ENCODE measurements at regions not wholly inside any gene's neighbourhood (a gene's known extent, or its start where the extent isn't known, plus 50 kb on each side); places are given as distances from the start of the nearest gene placed in this dataset.
"Not testable (repeated sequence)": the region's sequence is repeated elsewhere in the genome, so short reads cannot be mapped to it uniquely, and the experiment has no call there.

DNA sequence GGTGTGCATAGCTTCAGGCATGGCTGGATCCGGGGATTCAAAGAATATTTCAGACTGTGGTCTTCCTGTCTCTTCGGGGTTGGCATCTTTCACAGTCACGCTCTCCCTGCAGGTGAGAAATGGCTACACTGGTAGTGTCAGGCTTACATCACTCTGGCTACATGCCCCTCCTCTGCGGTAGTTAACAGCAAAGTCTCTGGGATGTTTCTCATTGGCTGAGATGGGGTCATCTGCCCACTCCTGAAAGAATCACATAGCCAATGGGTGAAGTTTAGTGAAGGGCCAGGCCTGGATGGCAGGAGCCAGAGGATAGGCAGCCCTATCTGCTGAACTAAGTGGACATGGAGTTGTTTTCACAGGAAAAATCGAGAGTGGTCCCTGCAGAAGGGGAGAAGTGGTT is 356.5 kb downstream of the MATN1 start:
- intact Hi-C loops (cut with micrococcal nuclease): no loop called here

DNA sequence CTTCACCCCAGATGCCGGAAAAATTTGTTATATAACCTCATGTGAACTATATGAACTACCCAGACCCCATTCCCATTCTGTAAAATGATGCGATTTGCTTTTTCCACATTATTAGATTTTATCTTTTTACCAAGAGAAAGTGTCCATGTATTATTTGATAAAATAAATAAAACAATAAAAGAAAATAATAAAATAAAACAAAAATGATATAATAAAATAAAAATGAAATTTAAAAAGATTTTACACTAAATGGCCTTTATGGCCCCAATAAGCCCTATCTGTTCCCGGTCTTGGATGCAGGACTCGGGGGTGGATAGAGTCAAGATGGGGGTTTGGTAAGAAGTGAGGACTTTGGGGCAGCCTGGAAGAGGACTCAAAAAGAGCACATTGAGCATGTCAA is 357.2 kb downstream of the MATN1 start:
- intact Hi-C loops (cut with micrococcal nuclease): no loop called here

DNA sequence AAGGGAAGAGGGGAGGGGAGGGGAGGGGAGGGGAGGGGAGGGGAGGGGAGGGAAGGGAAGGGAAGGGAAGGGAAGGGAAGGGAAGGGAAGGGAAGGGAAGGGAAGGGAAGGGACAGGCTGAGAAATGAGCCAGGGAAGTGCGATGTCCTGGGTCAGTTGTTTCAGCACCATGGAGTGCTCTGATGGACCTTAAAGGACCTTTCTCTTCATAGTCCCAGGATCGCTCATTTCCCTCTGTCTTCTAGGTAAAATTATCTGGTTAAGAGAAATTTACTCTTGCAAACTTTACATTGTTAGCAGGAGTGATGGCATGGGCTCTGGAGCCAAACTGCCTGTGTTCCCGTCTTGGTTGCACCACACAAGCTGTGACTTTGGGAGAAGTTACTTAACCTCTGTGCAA is 357.8 kb downstream of the MATN1 start:
- intact Hi-C loops (cut with micrococcal nuclease): no loop called here

DNA sequence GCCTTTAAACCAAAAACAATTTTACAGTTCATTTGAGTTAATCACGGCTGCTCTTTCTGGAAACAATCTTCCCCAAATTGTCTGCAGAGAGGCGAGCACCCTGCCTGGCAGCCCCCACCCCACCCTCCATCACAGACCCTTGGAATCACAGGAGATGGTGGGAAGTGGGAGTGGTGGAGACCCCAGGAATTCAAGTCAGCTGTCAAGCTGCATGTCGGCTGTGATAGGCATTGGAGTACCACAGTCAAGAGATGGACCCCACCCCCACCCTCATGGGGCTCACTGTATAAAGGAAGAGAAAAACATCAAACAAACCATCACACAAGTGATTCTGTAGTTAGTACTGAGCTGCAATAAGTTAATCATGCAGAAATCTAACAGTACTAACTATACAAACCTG is 360.4 kb downstream of the MATN1 start:
- intact Hi-C loops (cut with micrococcal nuclease): no loop called here

DNA sequence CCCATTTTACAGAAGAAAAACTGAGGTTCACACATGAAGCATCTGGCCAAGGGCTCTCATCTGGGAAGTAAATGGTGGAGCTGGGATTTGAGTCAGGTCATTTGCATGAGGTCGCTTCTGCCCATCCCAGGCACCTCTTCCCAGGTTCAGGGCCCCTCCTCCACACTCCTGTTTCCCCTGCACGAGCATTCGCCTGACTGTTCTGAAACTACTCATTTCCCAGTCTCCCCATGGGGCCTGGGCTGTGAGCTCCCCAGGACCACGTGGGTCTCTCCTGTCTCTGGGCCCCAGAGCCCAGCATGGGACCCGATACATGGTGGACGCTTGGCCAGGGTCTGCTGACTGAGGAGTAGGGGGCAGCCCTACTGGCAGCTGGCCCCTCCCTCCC is 360.8 kb downstream of the MATN1 start:
- intact Hi-C loops (cut with micrococcal nuclease): no loop called here

DNA sequence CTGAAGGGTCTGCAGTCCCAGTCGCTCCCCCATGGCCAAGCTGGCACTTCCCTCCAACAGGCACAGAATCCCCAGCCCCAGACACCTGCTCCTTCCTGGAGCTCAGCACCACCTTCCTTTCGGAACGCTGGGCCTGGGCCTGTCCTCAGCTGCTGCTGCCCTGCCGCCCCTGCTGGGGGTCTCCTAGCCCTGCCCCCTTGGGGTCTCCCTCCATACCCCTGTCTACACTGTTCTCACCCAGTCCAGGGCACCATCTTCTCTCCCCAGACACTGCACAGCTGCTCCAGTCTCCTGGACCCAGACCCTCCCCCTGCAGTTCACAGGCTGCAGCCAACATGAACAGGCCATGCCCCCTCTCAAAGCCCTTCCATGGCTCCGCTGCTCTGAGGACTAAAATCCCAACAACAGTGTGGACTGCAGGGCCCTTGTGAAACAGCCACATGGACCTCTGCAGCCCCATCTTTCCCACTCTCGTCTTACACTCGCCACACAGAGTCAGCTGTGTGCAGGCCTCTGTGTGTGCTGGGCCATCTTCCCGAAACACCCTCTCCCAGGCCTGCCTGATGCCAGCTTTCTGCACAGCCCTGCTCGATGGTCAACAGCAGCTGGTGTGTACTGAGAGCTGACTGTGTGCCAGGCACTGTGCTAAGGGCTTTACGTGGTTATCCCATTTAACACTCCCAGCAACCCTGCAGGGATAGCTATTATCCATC is 361.3 kb downstream of the MATN1 start:
- intact Hi-C loops (cut with micrococcal nuclease): not testable (repeated sequence)

DNA sequence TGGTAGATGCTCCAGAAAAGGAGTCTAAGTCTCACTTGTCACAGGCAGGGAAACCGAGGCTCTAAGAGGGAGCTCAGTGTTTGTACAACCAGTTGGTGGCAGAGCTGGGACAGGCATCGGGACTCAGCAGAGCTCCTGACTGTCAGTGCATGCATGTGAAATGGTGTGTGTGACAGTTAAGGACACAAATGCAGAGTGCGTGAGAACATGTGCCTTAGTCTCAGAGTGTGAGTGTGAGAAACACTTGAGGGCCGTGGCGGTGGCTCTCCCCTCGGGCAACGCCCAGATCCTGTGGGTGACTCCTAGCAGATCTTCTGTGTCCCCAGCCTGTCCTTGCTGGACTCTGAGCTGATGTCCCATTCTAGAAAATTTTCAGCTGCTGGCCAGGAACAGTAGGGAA is 362.6 kb downstream of the MATN1 start:
- intact Hi-C loops (cut with micrococcal nuclease): no loop called here

DNA sequence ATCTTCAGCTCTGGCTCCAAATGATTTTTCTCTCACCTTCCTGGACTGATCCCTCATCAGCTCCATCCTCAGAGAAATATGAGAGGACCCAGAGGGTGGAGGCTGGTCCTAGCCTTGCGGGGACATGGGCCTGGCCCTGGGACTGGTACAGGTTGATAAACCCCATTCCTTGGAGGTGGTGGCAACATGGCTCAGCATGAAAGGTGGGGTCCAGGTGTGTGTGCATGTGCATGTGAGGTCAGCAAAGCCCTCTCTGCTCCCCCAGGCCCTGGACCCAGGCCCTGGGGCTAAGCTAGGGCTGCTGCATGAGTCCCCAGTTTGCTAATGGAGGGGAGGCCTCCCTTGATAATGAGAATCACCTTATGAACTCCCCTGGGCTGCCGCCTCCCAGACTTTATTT is 363.1 kb downstream of the MATN1 start:
- intact Hi-C loops (cut with micrococcal nuclease): no loop called here

DNA sequence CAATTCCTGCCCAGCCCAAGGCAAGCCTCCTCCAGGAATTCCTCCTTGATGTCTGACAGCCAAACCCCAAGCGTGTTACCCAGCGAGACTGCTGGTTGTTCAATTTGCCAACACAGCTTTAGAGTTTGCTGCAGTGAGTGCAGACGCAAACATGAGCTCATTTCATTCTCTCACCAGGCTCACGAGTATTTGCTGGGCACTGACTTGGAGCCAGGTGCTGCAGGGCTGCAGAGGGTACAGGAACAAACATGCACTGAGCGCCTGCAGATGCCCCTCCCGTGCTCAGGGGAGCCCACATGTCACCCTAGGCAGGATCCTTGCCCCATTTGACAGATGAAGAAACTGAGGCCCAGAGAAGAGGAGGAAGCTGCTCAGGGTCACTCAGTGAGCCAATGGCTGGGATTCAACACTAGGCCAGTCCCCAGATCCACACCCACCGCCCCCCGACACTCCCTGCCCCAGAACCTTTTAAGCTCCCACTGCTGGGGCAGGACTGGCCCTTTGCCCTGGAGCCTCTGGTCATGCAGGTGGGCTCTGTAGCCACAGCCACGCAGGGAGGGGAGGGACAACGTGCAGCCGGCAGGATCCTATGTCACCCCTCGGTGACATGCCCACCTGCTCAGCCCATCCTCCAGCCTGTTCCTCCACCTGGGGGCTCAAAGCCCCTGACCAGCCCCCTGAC is 363.7 kb downstream of the MATN1 start:
- intact Hi-C loops (cut with micrococcal nuclease): no loop called here

DNA sequence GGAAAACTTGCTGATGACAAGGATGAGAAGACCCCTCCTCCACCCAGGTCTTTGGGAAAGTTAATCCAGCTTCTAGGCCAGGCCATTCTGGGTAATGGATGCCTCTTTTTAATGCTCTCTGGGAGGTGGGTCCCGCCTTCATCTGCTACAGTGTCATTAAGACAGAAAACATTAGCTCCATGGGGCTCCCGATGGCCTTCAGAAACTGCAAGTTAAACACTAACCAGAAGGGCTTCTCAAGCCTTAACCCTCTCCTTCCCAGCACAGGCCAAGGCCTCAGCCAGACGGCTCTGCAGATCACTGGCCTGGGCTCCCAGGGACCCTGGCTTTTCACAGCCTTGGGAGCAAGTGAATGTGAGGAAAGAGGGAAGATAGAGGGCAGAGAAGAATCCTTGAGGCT is 364.9 kb downstream of the MATN1 start:
- intact Hi-C loops (cut with micrococcal nuclease): no loop called here

DNA sequence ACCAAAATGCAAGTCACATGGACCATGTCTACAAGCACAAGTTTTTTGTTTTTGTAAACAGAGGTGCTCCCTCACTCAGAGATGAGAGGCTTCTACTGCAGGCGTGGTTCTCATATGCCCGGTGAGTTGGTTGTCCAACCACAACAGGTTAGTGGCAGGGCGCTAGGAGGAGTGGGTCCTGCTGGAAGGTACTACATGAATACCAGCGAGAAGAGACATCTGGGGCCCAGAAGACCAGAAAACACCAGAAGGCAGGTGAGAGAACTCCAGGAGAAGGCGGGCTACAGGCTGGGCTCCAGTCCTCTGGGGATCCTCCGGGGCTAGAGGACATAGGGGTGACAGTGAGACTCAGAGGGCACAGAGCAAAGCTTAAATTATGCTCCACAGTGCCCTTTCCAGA is 366.5 kb downstream of the MATN1 start:
- intact Hi-C loops (cut with micrococcal nuclease): no loop called here

DNA sequence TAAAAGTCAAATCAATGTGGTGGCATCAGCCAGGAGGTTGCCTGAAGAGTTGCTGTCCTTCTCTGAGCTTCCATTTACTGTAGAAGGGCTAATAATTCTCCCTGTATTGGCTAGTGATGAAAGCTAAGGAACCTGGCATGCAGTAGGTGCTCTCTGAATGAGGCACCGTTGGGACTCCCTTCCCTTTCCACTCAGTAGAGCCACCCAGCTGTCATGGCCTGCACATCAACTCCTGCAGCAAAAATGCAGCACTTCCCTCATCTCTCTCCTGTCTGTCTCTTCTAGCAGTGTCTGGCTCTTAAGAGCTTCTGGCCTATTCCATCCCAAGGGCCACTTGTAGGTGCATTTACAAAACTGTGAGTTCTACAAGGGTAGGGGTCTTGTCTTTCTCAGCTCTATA is 369.0 kb downstream of the MATN1 start:
- intact Hi-C loops (cut with micrococcal nuclease): no loop called here

DNA sequence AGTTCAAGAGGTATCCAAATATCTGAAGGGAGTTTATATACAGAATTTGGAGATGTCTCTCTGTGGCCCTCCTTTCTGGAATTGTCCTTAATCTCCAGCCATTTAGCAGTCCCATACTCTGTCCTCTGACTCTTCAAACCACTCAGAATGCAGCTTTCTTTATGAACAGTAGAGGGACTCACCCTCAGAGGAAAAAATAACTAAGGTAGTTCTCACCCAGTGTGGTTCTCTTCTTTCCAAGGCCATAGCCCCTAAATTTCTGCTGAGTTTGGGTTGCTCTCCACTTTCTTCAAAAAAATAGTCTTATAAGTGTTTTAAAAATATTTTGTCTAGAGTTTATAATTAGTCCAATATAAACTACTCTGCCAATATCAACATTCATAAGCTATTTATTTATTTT is 369.7 kb downstream of the MATN1 start:
- intact Hi-C loops (cut with micrococcal nuclease): no loop called here

DNA sequence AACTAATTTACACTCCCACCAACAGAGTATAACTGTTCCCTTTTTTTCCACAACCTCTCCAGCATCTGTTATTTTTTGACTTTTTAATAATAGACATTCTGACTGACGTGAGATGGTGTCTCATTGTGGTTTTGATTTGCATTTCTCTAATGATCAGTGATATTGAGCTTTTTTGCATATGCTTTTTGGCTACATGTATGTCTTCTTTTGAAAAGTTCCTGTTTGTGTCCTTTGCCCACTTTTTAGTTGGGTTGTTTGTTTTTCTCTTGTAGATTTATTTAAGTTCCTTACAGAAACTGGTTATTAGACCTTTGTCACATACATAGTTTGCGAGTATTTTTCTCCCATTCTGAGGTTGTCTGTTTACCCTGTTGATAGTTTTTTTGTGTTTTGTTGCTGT is 375.2 kb downstream of the MATN1 start:
- intact Hi-C loops (cut with micrococcal nuclease): no loop called here

DNA sequence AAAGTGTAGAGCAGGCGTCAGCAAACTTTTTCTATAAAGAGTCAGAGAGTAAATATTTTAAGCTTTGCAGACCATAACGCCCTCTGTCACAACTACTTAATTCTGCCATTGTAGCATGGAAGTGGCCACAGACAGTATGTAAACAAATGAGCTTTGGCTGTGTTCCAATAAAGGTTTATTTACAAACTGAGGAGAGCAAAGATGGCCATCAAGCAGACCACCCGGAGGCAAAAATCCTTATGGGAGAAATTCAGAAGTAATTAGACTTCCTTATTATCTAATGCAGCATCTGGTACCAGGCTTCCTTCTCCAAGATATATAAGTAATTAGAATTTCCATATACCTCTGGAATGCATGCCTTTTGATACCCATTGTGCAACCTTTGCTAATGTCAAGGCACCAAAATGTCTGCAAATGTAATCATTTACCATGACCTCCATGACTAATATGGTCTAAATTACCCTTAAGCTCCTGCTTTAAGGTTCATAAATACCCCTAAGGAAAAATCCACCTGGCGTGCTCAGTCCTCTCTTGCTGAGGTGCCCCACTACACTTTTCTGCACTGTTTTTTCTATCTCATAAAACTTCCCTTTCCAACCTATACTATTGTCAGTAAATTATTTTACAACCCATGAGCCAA is 377.8 kb downstream of the MATN1 start:
- intact Hi-C loops (cut with micrococcal nuclease): no loop called here

DNA sequence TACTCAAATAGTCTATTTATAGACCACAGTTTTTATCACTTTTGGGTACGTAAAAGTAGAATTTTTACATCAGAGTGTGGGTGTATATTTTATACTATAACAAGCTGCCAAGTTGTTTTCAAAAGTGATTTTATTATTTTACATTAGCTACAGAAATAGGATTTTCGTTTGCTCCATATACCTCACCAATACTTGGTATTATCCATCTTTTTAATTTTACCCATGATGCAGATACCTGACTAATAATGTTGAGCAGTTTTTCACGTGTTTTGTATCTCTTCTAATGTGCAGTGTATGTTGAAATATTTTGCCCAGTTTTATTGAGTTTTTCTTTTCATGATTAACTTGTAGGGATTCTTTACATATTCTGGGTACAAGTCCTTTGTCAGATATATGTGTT is 379.8 kb downstream of the MATN1 start:
- intact Hi-C loops (cut with micrococcal nuclease): no loop called here

DNA sequence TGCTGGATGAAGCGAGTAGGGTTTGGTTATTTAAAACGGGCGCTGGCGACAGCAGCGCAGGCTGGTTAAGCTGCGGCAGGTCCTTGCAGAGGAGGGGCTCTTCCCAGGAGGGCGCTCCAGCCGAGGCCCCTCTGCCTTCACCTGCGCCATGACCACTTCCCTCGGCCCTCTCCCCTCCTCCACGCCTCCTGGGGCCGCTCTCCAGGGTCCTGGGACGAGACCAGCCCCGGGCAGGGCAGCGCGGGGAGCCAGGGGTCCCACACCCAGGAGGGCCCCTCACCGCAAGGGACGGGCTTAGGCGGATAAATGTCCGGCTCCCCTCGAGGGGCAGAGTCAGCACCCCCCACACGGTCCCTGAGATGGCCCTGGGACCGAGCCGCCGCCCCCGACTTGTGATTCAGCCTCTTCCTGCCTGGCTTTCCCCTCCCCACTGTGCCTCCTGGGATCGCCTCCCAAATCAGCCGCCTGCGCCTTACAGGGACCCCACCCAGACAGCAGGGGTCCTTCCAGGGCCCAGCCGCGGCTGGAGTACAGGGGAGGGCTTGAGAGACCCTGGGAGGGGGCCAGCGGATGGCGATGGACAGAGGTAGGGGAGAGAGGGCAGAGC is 380.7 kb downstream of the MATN1 start:
- intact Hi-C loops (cut with micrococcal nuclease): no loop called here

DNA sequence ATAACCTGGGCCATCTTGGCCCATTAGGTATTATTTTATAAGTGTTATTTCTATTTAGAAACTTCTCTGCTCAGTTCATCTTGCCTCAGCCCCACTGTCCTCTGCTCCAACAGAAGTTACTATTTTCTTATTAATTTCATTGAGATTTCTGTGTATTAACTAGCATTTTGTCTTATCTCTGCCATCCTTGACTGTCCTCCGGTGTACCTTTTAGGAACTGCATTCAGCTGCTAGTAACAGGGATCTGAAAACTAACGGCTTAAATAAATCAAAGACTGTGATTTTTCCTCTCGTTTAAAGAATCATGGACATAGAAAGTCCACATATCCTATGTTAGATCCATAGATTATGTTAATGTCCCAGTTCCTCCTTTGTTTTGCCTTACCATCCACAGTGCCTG is 382.5 kb downstream of the MATN1 start:
- intact Hi-C loops (cut with micrococcal nuclease): no loop called here

DNA sequence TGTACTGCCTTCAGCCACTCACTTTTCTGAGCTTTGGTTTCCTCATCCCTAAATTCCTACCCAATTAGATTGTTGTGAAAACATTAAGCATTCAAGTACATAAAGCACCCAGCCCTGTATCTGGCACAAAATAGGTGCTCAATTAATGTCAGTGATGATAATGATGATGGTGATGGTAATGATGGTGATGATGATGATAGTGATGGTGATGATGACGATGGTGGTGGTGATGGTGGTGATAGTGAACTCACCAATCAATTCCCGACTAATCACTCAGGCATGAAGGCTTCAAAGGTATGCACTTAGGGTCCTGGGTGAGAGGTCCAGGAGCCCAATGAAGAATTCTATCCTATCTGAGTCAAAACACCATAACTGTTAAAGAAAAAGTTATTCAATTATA is 383.5 kb downstream of the MATN1 start:
- intact Hi-C loops (cut with micrococcal nuclease): no loop called here

DNA sequence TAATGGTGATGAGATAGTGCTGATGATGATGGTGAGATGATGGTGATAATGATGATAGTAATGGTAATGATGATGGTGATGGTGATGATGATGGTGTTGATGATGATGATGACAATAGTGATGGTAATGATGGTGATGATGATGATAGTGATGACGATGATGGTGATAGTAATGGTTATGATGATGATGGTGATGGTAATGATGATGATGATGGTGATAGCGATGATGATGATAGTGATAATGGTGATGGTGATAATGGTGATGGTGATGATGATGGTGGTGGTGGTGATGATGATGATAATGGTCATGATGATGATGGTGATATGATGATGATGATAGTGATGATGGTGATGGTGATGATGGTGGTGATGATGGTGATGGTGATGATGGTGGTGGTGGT is 384.6 kb downstream of the MATN1 start:
- intact Hi-C loops (cut with micrococcal nuclease): no loop called here

DNA sequence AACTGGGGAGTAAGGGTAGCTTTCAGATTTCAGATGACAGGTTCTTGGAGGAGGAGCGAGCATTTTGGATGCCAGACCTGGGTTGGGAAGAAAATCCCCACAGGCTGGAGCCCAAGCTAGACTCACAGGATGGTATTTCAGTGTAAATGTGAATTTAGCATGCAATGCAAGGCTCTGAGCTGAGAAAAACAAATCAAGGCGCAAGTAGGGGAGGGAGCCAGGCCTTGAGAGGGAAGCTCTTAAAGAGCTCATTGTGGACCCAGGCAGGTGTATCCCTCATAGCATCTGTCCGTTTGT is 386.1 kb downstream of the MATN1 start:
- intact Hi-C loops (cut with micrococcal nuclease): no loop called here

DNA sequence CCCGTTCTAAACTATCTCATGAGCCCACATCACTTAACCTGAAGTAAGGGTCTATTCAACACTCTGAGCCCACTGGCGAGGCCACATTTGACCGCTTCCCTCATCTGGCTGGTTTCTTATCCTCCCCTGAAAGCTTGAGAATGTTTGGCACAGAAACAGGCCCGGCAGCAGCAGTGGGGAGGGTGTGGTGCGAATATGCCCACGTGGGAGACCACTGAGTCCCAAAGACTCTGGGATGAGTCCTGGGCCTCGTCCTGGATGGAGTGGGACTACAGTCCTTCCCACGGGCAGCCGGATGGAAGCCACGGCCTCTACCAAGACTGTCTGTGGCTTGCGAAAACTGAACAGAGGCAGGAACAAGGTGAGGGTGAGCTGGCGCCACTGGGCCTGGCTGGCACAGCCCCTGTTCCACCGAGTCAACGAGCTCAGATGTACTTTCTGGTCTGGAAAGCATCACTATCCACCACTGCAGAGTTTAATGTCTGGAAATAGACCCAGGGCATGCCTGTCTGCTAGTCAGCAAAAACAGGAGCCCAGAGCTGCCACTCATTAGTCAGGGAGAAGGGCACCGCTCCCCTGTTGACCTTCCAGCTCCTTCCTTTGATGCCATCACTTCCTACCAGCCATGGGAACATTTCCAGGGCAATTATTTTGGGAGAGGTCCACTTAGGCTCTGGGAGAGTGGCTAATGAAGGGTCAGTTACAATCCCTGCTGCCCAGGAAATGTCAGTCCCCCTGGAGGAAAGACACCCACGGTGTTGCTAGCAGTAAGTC is 386.6 kb downstream of the MATN1 start:
- intact Hi-C loops (cut with micrococcal nuclease): no loop called here

All from T-helper 2 cell treated with Interferon-gamma antibody and Interleukin-4, amounts not matched to agents 100 ng/mL and 5 ng/mL, for 36 hours (primary cell).